GM10266 (cell line): ENCODE measurements at regions not wholly inside any gene's neighbourhood (a gene's known extent, or its start where the extent isn't known, plus 50 kb on each side); places are given as distances from the start of the nearest gene placed in this dataset.

Experiments used
- DNase-seq: peaks from one replicate; pipeline ENCODE4 v3.0.0; 2012; ENCODE audit errors: extremely low spot score
- CTCF ChIP-seq: IDR thresholded peaks from 2 replicates; pipeline ENCODE4 v1.5.1; 2012; ENCODE audit warnings: mild to moderate bottlenecking, low read depth; ENCODE audit not compliant: control insufficient read depth, insufficient read depth; ENCODE audit errors: missing control alignments

- TF ChIP-seq CTCF: no peak
- DNase-seq: no peak
These were observed 563.8 kb upstream of the LRRC4C start for GRCh38 chr11:42023267-42023666.

GRCh38 chr11:42025121-42025803 is 565.8 kb upstream of the LRRC4C start:
- DNase-seq: no peak
- TF ChIP-seq CTCF: no peak

- DNase-seq: no peak
- no peak for TF ChIP-seq CTCF
These were observed 575.4 kb upstream of the LRRC4C start for GRCh38 chr11:42034826-42035225.

GRCh38 chr11:42036201-42036600 is 576.7 kb upstream of the LRRC4C start:
- no peak for DNase-seq
- TF ChIP-seq CTCF: no peak

GRCh38 chr11:42043312-42043711 is 583.9 kb upstream of the LRRC4C start:
- DNase-seq: no peak
- no peak for TF ChIP-seq CTCF

GRCh38 chr11:42047637-42048555 is 588.4 kb upstream of the LRRC4C start:
- DNase-seq: no peak
- TF ChIP-seq CTCF: no peak

GRCh38 chr11:42049186-42049585 is 589.7 kb upstream of the LRRC4C start:
- no peak for TF ChIP-seq CTCF
- DNase-seq: no peak
